ENCODE measurements at regions not wholly inside any gene's neighbourhood (a gene's known extent, or its start where the extent isn't known, plus 50 kb on each side); places are given as distances from the start of the nearest gene placed in this dataset.
A peak's percentile ranks its signal among the peaks of the same experiment; 100 is the strongest.

DNA sequence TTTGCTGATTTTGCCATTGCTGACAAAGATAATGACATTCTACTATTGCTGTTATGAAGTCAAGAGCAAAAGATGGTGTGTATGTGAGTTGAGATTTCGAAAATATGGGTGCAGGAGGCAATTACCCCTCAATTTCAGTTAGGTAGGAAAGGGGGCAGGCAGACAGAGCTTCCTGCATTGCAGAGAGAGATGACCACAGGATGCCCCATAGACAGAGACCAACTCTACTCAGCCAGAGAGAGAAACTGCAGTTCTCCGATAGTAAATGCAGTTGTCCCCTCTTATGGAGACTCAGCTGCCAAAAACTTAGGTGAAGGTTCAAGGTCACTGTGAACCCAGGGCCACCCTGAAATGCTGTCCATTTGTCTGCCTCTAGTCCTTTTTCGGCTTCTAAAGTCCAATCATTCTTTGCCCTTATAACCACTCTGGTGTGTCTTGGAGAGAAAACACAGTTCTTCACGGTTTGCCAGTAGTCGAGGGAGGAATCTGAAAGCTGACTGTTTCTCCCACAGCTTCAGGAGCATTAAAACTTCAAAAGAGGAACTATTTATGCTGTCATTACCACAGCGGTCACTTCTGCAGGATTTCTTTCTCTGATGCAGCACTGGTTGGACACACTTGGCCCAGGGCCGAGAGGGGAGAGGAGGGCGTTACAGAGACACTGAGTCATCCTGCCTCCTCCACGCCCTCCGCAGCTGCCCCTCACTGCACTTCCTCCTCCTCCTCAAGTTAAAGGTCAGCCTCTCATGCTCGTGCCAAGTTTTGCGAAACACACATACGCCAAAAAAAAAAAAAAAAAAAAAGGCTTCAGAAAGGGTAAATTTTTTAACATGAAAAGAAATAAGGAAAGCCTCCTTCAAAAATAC is 264.3 kb downstream of the FOXO1 start (continued):
- TF ChIP-seq, protein P1, sequence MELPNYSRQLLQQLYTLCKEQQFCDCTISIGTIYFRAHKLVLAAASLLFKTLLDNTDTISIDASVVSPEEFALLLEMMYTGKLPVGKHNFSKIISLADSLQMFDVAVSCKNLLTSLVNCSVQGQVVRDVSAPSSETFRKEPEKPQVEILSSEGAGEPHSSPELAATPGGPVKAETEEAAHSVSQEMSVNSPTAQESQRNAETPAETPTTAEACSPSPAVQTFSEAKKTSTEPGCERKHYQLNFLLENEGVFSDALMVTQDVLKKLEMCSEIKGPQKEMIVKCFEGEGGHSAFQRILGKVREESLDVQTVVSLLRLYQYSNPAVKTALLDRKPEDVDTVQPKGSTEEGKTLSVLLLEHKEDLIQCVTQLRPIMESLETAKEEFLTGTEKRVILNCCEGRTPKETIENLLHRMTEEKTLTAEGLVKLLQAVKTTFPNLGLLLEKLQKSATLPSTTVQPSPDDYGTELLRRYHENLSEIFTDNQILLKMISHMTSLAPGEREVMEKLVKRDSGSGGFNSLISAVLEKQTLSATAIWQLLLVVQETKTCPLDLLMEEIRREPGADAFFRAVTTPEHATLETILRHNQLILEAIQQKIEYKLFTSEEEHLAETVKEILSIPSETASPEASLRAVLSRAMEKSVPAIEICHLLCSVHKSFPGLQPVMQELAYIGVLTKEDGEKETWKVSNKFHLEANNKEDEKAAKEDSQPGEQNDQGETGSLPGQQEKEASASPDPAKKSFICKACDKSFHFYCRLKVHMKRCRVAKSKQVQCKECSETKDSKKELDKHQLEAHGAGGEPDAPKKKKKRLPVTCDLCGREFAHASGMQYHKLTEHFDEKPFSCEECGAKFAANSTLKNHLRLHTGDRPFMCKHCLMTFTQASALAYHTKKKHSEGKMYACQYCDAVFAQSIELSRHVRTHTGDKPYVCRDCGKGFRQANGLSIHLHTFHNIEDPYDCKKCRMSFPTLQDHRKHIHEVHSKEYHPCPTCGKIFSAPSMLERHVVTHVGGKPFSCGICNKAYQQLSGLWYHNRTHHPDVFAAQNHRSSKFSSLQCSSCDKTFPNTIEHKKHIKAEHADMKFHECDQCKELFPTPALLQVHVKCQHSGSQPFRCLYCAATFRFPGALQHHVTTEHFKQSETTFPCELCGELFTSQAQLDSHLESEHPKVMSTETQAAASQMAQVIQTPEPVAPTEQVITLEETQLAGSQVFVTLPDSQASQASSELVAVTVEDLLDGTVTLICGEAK (IDR thresholded peaks at IDR 0.05; ENCODE audit: borderline replicate concordance), result no peak
- TF ChIP-seq ASH2L (IDR thresholded peaks at IDR 0.05; ENCODE audit: borderline replicate concordance, low read depth) (no peak), ZNF622 (IDR thresholded peaks at IDR 0.05) (no peak), SMAD1 (IDR thresholded peaks at IDR 0.05; ENCODE audit: low read depth, partially characterized antibody) (peak; percentile 28), TARDBP (IDR thresholded peaks at IDR 0.05; ENCODE audit: borderline replicate concordance) (no peak), CREM (IDR thresholded peaks at IDR 0.05; ENCODE audit: low read depth) (no peak), TCF12 (IDR thresholded peaks at IDR 0.05; ENCODE audit: low read depth, low read length) (peak; percentile 72), DPF2 (IDR thresholded peaks at IDR 0.05) (peak; percentile 29; the same call in 1 of the 2 replicates), NFXL1 (IDR thresholded peaks at IDR 0.05; ENCODE audit: borderline replicate concordance) (no peak), NFIC (IDR thresholded peaks at IDR 0.05; ENCODE audit: low read depth, low read length) (no peak), HDAC2 (IDR thresholded peaks at IDR 0.05) (no peak), IKZF2 (IDR thresholded peaks at IDR 0.05) (peak; percentile 61 to 76; a peak in 3 of 4 replicates), POLR2AphosphoS2 (IDR thresholded peaks at IDR 0.05; ENCODE audit: low read depth, low read length) (no peak), ZNF217 (IDR thresholded peaks at IDR 0.05) (no peak), IRF4 (IDR thresholded peaks at IDR 0.05; ENCODE audit: low read depth, low read length) (no peak)
- TF ChIP-seq, protein P2, sequence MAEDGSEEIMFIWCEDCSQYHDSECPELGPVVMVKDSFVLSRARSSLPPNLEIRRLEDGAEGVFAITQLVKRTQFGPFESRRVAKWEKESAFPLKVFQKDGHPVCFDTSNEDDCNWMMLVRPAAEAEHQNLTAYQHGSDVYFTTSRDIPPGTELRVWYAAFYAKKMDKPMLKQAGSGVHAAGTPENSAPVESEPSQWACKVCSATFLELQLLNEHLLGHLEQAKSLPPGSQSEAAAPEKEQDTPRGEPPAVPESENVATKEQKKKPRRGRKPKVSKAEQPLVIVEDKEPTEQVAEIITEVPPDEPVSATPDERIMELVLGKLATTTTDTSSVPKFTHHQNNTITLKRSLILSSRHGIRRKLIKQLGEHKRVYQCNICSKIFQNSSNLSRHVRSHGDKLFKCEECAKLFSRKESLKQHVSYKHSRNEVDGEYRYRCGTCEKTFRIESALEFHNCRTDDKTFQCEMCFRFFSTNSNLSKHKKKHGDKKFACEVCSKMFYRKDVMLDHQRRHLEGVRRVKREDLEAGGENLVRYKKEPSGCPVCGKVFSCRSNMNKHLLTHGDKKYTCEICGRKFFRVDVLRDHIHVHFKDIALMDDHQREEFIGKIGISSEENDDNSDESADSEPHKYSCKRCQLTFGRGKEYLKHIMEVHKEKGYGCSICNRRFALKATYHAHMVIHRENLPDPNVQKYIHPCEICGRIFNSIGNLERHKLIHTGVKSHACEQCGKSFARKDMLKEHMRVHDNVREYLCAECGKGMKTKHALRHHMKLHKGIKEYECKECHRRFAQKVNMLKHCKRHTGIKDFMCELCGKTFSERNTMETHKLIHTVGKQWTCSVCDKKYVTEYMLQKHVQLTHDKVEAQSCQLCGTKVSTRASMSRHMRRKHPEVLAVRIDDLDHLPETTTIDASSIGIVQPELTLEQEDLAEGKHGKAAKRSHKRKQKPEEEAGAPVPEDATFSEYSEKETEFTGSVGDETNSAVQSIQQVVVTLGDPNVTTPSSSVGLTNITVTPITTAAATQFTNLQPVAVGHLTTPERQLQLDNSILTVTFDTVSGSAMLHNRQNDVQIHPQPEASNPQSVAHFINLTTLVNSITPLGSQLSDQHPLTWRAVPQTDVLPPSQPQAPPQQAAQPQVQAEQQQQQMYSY (CRISPR knock-in tag; IDR thresholded peaks at IDR 0.05), result no peak
- TF ChIP-seq, protein P3, sequence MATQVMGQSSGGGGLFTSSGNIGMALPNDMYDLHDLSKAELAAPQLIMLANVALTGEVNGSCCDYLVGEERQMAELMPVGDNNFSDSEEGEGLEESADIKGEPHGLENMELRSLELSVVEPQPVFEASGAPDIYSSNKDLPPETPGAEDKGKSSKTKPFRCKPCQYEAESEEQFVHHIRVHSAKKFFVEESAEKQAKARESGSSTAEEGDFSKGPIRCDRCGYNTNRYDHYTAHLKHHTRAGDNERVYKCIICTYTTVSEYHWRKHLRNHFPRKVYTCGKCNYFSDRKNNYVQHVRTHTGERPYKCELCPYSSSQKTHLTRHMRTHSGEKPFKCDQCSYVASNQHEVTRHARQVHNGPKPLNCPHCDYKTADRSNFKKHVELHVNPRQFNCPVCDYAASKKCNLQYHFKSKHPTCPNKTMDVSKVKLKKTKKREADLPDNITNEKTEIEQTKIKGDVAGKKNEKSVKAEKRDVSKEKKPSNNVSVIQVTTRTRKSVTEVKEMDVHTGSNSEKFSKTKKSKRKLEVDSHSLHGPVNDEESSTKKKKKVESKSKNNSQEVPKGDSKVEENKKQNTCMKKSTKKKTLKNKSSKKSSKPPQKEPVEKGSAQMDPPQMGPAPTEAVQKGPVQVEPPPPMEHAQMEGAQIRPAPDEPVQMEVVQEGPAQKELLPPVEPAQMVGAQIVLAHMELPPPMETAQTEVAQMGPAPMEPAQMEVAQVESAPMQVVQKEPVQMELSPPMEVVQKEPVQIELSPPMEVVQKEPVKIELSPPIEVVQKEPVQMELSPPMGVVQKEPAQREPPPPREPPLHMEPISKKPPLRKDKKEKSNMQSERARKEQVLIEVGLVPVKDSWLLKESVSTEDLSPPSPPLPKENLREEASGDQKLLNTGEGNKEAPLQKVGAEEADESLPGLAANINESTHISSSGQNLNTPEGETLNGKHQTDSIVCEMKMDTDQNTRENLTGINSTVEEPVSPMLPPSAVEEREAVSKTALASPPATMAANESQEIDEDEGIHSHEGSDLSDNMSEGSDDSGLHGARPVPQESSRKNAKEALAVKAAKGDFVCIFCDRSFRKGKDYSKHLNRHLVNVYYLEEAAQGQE (IDR thresholded peaks at IDR 0.05; ENCODE audit: low read depth, low read length), result no peak
- TF ChIP-seq, protein P4, sequence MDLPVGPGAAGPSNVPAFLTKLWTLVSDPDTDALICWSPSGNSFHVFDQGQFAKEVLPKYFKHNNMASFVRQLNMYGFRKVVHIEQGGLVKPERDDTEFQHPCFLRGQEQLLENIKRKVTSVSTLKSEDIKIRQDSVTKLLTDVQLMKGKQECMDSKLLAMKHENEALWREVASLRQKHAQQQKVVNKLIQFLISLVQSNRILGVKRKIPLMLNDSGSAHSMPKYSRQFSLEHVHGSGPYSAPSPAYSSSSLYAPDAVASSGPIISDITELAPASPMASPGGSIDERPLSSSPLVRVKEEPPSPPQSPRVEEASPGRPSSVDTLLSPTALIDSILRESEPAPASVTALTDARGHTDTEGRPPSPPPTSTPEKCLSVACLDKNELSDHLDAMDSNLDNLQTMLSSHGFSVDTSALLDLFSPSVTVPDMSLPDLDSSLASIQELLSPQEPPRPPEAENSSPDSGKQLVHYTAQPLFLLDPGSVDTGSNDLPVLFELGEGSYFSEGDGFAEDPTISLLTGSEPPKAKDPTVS (IDR thresholded peaks at IDR 0.05; ENCODE audit: low read depth, low read length), result no peak
